Upper lobe of right lung (tissue), 1 donor: ENCODE measurements at regions not wholly inside any gene's neighbourhood (a gene's known extent, or its start where the extent isn't known, plus 50 kb on each side); places are given as distances from the start of the nearest gene placed in this dataset.

Experiments used
- ATAC-seq: fragments of 200-7000 bp; cut with Tn5 transposase; one replicate; pipeline ENCODE4 v1.9.1; 2020; ENCODE audit warnings: mild to moderate bottlenecking, moderate library complexity
- DNase-seq: peaks from one replicate; pipeline ENCODE4 v3.0.0-alpha.2; 2020
- H3K27ac ChIP-seq: fragments of 200-600 bp; one replicate; pipeline ENCODE4 v1.8.0; 2022
- H3K27me3 ChIP-seq: fragments of 200-600 bp; one replicate; pipeline ENCODE4 v1.8.0; 2022; ENCODE audit warnings: mild to moderate bottlenecking
- H3K36me3 ChIP-seq: fragments of 200-600 bp; one replicate; pipeline ENCODE4 v1.8.0; 2022
- H3K4me1 ChIP-seq: fragments of 200-600 bp; one replicate; pipeline ENCODE4 v1.8.0; 2022
- H3K4me3 ChIP-seq: fragments of 200-600 bp; one replicate; pipeline ENCODE4 v1.8.0; 2022; ENCODE audit warnings: mild to moderate bottlenecking
- H3K9me3 ChIP-seq: fragments of 200-600 bp; one replicate; pipeline ENCODE4 v1.8.0; 2022
- CTCF ChIP-seq: fragments of 200-600 bp; IDR thresholded peaks from one replicate; pipeline ENCODE4 v1.8.0; 2022; ENCODE audit warnings: antibody characterized with exemption
- intact Hi-C: fragments of 100-400 bp; cut with DNase I; formaldehyde crosslinking; loops from one replicate; pipeline ENCODE4 v1.11.0; 2022
- donor health status: DM: no; HTN: yes; CAD: no; lungs with severe emphysema.

GRCh38 chr9:38227656-38228055, 158.6 kb upstream of the SHB start:
- Histone ChIP-seq H3K27me3 (no peaks in the 10 kb centered on the region), H3K9me3 (no peaks in the 10 kb centered on the region), H3K4me3 (no peak overlapping the region), H3K27ac (no peak overlapping the region), H3K36me3 (no peaks in the 10 kb centered on the region), H3K4me1 (peaks cover 2% of the 10 kb centered on the region)
- TF ChIP-seq CTCF: no peak
- intact Hi-C loops: no loop called here
- DNase-seq (peak; percentile 11), ATAC-seq (no peak)

- Histone ChIP-seq H3K36me3 (no peaks in the 10 kb centered on the region), H3K4me3 (no peak overlapping the region), H3K27me3 (no peaks in the 10 kb centered on the region), H3K9me3 (no peaks in the 10 kb centered on the region), H3K27ac (no peak overlapping the region), H3K4me1 (peaks cover 2% of the 10 kb centered on the region)
- peak; percentile 84 for ATAC-seq
- intact Hi-C loops: no loop called here
- DNase-seq: peak; percentile 76
- TF ChIP-seq CTCF: no peak
Measured at GRCh38 chr9:38227061-38227540, 158.1 kb upstream of the SHB start.

- no peak for TF ChIP-seq CTCF
- peaks cover 2% of the 10 kb centered on the region for H3K4me1 ChIP-seq
- DNase-seq (peak; percentile 52), ATAC-seq (peak; percentile 38)
- intact Hi-C loops: no loop called here
- no peaks in the 10 kb centered on the region for H3K27me3 ChIP-seq
- no peaks in the 10 kb centered on the region for H3K36me3 ChIP-seq
- H3K27ac ChIP-seq: no peak overlapping the region
- H3K4me3 ChIP-seq: no peak overlapping the region
- no peaks in the 10 kb centered on the region for H3K9me3 ChIP-seq
Measured at GRCh38 chr9:38226491-38226951, 157.5 kb upstream of the SHB start.

GRCh38 chr9:38224941-38225340, 155.9 kb upstream of the SHB start:
- Histone ChIP-seq H3K27me3 (no peaks in the 10 kb centered on the region), H3K4me1 (peaks cover 2% of the 10 kb centered on the region), H3K9me3 (no peaks in the 10 kb centered on the region), H3K4me3 (no peak overlapping the region), H3K36me3 (no peaks in the 10 kb centered on the region), H3K27ac (no peak overlapping the region)
- intact Hi-C loops: no loop called here
- DNase-seq: peak; percentile 33
- TF ChIP-seq CTCF: no peak
- no peak for ATAC-seq

- Histone ChIP-seq H3K27me3 (no peaks in the 10 kb centered on the region), H3K36me3 (no peaks in the 10 kb centered on the region), H3K27ac (no peak overlapping the region), H3K4me1 (no peaks in the 10 kb centered on the region), H3K9me3 (no peaks in the 10 kb centered on the region), H3K4me3 (no peak overlapping the region)
- ATAC-seq: no peak
- intact Hi-C loops: no loop called here
- TF ChIP-seq CTCF: no peak
- no peak for DNase-seq
Measured at GRCh38 chr9:38216572-38216971, 147.5 kb upstream of the SHB start.

GRCh38 chr9:38215465-38215864, 146.4 kb upstream of the SHB start:
- Histone ChIP-seq H3K27ac (no peak overlapping the region), H3K4me3 (no peak overlapping the region), H3K4me1 (no peaks in the 10 kb centered on the region), H3K36me3 (no peaks in the 10 kb centered on the region), H3K9me3 (no peaks in the 10 kb centered on the region), H3K27me3 (no peaks in the 10 kb centered on the region)
- TF ChIP-seq CTCF: no peak
- ATAC-seq (no peak), DNase-seq (no peak)
- intact Hi-C loops: no loop called here
